GM12874 (cell line): ENCODE measurements at regions not wholly inside any gene's neighbourhood (a gene's known extent, or its start where the extent isn't known, plus 50 kb on each side); places are given as distances from the start of the nearest gene placed in this dataset.

ENCODE experiments used
- CTCF ChIP-seq: IDR thresholded peaks from 2 replicates; pipeline ENCODE4 v1.5.1; 2011; ENCODE audit warnings: low read depth, mild to moderate bottlenecking, control low read depth, low read length, moderate library complexity; ENCODE audit not compliant: insufficient read depth

GRCh38 chr2:9681427-9681817, 50.6 kb upstream of the YWHAQ start:
- TF ChIP-seq CTCF = no peak

GRCh38 chr2:9685637-9686036, 54.8 kb upstream of the YWHAQ start:
- no peak for TF ChIP-seq CTCF

- TF ChIP-seq CTCF = no peak
Observed at GRCh38 chr2:9686061-9686460, 55.3 kb upstream of the YWHAQ start.

- no peak for TF ChIP-seq CTCF
Observed at GRCh38 chr2:9690252-9690651, 59.5 kb upstream of the YWHAQ start.

GRCh38 chr2:9690716-9691498, 60.1 kb upstream of the YWHAQ start:
- TF ChIP-seq CTCF = no peak

- TF ChIP-seq CTCF = no peak
Observed at GRCh38 chr2:9692456-9693195, 61.8 kb upstream of the YWHAQ start.

- TF ChIP-seq CTCF = no peak
Observed at GRCh38 chr2:9693196-9693491, 62.3 kb upstream of the YWHAQ start.
